Gastroesophageal sphincter (tissue), 4 donors: ENCODE measurements at regions not wholly inside any gene's neighbourhood (a gene's known extent, or its start where the extent isn't known, plus 50 kb on each side); places are given as distances from the start of the nearest gene placed in this dataset.

ENCODE experiments used
- ATAC-seq: fragments of 150-250 bp; one replicate; pipeline ENCODE4 v1.9.1; 2016; ENCODE audit warnings: mild to moderate bottlenecking, moderate library complexity
- H3K27ac ChIP-seq, 4 donors: fragments of 200-600 bp; sonication (generic) in 3 of 4; 1 replicate in 3 of 4; 2 replicates in 1 of 4; pipeline ENCODE4 v1.5.1; 2016 to 2019
- H3K27me3 ChIP-seq: fragments of 200-600 bp; sonication (generic); one replicate; pipeline ENCODE4 v1.5.1; 2019
- H3K36me3 ChIP-seq, 2 donors: fragments of 200-600 bp; sonication (generic); one replicate each; pipeline ENCODE4 v1.5.1; 2019; ENCODE audit warnings: control low read depth in 1 of 2
- H3K4me1 ChIP-seq, 3 donors: fragments of 200-600 bp; sonication (generic); 1 replicate in 2 of 3; 2 replicates in 1 of 3; pipeline ENCODE4 v1.5.1; 2016 to 2019; ENCODE audit warnings: control low read depth in 2 of 3
- H3K4me3 ChIP-seq, 2 donors: fragments of 200-600 bp; sonication (generic); one replicate each; pipeline ENCODE4 v1.5.1; 2019; ENCODE audit warnings: mild to moderate bottlenecking in 1 of 2, moderate library complexity in 1 of 2
- H3K9me3 ChIP-seq, 3 donors: fragments of 200-600 bp; sonication (generic); one replicate each; pipeline ENCODE4 v1.5.1; 2017 to 2019; ENCODE audit warnings: control low read depth in 2 of 3
- CTCF ChIP-seq, 4 experiments: fragments of 200-600 bp in 2 of 4; fragments of 450-650 bp in 2 of 4; sonication (generic) in 1 of 4; IDR thresholded peaks; one replicate each; pipeline ENCODE4 v1.5.1; 2017 to 2019; ENCODE audit warnings: antibody characterized with exemption in 4 of 4, mild to moderate bottlenecking in 2 of 4, moderate library complexity in 2 of 4
- EP300 ChIP-seq: sonication (generic); formaldehyde crosslinking; IDR thresholded peaks from one replicate; pipeline ENCODE4 v1.6.1; 2017; ENCODE audit warnings: antibody characterized with exemption, mild to moderate bottlenecking
- POLR2A ChIP-seq, 2 donors: fragments of 450-650 bp; IDR thresholded peaks; one replicate each; pipeline ENCODE4 v1.6.1; 2017; ENCODE audit warnings: antibody characterized with exemption in 2 of 2, mild to moderate bottlenecking in 2 of 2, moderate library complexity in 1 of 2
- POLR2AphosphoS5 ChIP-seq: sonication (generic); formaldehyde crosslinking; IDR thresholded peaks from one replicate; pipeline ENCODE4 v1.6.1; 2017; ENCODE audit warnings: antibody characterized with exemption
- WGBS, 2 donors: methylation state at CpG; one replicate each; pipeline ENCODE4 v1.1.5; 2018; ENCODE audit warnings: low coverage in 1 of 2; 5-methylcytosine and 5-hydroxymethylcytosine counted together

GRCh38 chr2:104616856-104617255 lies 237.1 kb upstream of the POU3F3 start:
- H3K4me1 ChIP-seq: no peaks in the 10 kb centered on the region
- no peaks in the 10 kb centered on the region for H3K27me3 ChIP-seq
- no peak overlapping the region for H3K4me3 ChIP-seq
- H3K9me3 ChIP-seq: no peaks in the 10 kb centered on the region
- H3K27ac ChIP-seq: no peak overlapping the region
- WGBS, 2 donors: 40 to 73% methylated on average over 1 to 3 of the region's 3 CpGs
- H3K36me3 ChIP-seq: no peaks in the 10 kb centered on the region
- ATAC-seq: no peak
- no peak for TF ChIP-seq CTCF (IDR thresholded peaks at IDR 0.05)
- TF ChIP-seq POLR2A (IDR thresholded peaks at IDR 0.05): no peak
- TF ChIP-seq EP300: no peak
- no peak for TF ChIP-seq POLR2AphosphoS5

DNA sequence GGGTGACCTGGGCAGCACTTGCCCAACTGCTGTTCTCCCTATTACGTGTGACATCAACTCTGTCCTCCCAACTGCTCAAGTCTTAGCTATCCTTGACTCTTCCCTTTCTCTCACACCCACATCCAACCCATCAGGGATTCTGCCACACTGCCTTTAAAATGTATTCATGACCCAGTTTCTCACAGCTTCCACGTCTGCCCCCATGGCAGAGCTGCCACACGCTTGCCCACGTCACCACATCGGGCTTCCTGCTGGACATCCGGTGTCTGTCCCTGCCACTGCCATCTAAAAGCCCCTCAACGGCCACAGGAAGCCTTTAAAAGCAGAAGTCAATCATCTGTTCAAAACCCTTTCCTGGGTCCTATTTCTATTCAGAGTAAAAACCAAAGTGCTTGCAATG lies 233.1 kb upstream of the POU3F3 start:
- no peaks in the 10 kb centered on the region for H3K9me3 ChIP-seq
- H3K36me3 ChIP-seq: no peaks in the 10 kb centered on the region
- WGBS, 2 donors: 48 to 81% methylated on average over 3 to 4 of the region's 7 CpGs
- no peak overlapping the region for H3K4me3 ChIP-seq
- ATAC-seq: no peak
- no peaks in the 10 kb centered on the region for H3K4me1 ChIP-seq
- no peak for TF ChIP-seq POLR2AphosphoS5
- TF ChIP-seq EP300: no peak
- no peak for TF ChIP-seq POLR2A (IDR thresholded peaks at IDR 0.05)
- TF ChIP-seq CTCF (IDR thresholded peaks at IDR 0.05): no peak
- H3K27ac ChIP-seq: no peak overlapping the region
- no peaks in the 10 kb centered on the region for H3K27me3 ChIP-seq

- no peaks in the 10 kb centered on the region for H3K27me3 ChIP-seq
- H3K9me3 ChIP-seq: no peaks in the 10 kb centered on the region
- H3K4me3 ChIP-seq: no peak overlapping the region
- H3K4me1 ChIP-seq: no peaks in the 10 kb centered on the region
- H3K27ac ChIP-seq: no peak overlapping the region
- no peaks in the 10 kb centered on the region for H3K36me3 ChIP-seq
- TF ChIP-seq POLR2AphosphoS5: no peak
- no peak for TF ChIP-seq CTCF (IDR thresholded peaks at IDR 0.05)
- TF ChIP-seq EP300: no peak
- no peak for TF ChIP-seq POLR2A (IDR thresholded peaks at IDR 0.05)
- 52 to 90% methylated on average over 2 to 4 of the region's 5 CpGs for WGBS, 2 donors
- no peak for ATAC-seq
Observed at GRCh38 chr2:104635608-104636007, 218.3 kb upstream of the POU3F3 start.

GRCh38 chr2:104638190-104638858 lies 215.6 kb upstream of the POU3F3 start:
- no peaks in the 10 kb centered on the region for H3K4me1 ChIP-seq
- H3K36me3 ChIP-seq: no peaks in the 10 kb centered on the region
- ATAC-seq: no peak
- 48 to 57% methylated on average over 6 to 7 of the region's 7 CpGs for WGBS, 2 donors
- TF ChIP-seq EP300 (no peak), CTCF (IDR thresholded peaks at IDR 0.05) (no peak)
- H3K9me3 ChIP-seq: no peaks in the 10 kb centered on the region
- no peak overlapping the region for H3K27ac ChIP-seq
- H3K27me3 ChIP-seq: no peaks in the 10 kb centered on the region
- H3K4me3 ChIP-seq: no peak overlapping the region

GRCh38 chr2:104638859-104639202 lies 215.1 kb upstream of the POU3F3 start:
- WGBS, 2 donors: 32 to 47% methylated on average over 7 of the region's 7 CpGs
- H3K36me3 ChIP-seq: no peaks in the 10 kb centered on the region
- no peaks in the 10 kb centered on the region for H3K27me3 ChIP-seq
- ATAC-seq: no peak
- TF ChIP-seq POLR2AphosphoS5 (no peak), EP300 (no peak), POLR2A (IDR thresholded peaks at IDR 0.05) (no peak), CTCF (IDR thresholded peaks at IDR 0.05) (no peak)
- no peaks in the 10 kb centered on the region for H3K4me1 ChIP-seq
- H3K27ac ChIP-seq: no peak overlapping the region
- no peak overlapping the region for H3K4me3 ChIP-seq
- no peaks in the 10 kb centered on the region for H3K9me3 ChIP-seq
